Middle frontal gyrus (tissue), 1 donor: ENCODE measurements at regions not wholly inside any gene's neighbourhood (a gene's known extent, or its start where the extent isn't known, plus 50 kb on each side); places are given as distances from the start of the nearest gene placed in this dataset.

Source experiments
- DNase-seq: peaks from one replicate; pipeline ENCODE4 v3.0.0-alpha.2; 2015; ENCODE audit warnings: low spot score; ENCODE audit errors: extremely low spot score

DNA sequence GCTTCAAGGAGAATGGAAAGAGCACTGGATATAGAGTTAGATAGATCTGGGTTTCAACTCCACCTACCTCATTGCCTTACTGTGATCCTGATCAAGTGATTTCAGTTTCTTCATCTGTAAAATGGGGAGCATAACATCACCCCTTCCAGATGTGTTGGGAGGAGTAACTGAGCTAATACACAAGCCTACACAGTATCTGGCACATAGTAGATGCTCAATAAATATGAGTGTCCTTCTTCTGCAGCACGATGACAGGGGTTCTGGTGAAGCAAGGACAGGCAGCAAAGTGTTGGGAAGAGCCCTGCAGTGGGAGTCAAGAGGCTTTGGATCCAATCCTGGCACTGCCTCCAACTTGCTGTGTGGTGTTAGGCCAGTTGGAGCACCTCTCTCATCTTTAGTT is 270.0 kb downstream of the UACA start:
- no peak for DNase-seq

DNA sequence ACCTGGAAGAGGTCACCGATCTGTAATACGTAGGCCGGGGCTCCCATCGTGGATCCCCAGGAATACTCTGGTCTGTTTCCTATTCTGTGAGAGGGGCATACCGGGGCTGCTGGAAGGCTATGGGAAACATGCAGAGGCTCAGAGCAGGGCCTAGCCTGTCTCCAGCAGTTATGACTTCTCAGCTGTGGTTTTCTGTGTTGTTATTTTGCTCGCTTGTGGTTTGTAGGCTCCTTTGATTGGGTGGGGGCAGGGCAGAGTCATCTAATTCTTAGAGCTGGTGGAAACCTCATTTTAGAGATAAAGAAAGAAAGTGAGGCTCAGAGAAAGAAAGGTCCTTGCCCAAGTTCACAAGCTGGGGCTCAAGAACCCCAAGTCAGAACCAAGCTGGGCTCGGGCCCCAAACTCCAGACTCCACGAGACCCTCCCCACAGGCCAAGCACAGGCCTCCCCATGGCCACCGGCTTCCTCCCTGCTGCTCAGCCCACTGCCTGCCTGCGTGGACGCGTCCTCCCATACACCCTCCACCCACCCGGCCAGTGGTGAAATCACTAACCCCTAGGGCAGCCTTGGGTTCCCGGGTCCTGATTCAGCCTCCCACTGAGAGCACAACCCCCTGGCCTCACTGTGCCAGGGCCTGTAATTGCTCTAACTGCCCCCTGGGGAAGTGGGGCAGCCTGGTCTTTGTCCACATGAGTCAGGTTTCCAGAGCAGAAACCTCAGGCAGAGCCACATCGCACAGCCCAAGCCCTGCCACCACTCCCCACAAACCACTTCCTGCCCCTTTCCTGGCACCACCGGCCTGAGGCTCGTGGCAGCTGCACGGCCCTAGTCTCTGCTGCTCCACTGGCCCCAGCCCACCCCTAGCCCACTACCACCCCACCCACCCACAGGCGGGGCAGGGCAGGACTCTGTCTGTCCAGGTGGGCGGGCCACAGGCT is 270.8 kb downstream of the UACA start:
- no peak for DNase-seq

DNA sequence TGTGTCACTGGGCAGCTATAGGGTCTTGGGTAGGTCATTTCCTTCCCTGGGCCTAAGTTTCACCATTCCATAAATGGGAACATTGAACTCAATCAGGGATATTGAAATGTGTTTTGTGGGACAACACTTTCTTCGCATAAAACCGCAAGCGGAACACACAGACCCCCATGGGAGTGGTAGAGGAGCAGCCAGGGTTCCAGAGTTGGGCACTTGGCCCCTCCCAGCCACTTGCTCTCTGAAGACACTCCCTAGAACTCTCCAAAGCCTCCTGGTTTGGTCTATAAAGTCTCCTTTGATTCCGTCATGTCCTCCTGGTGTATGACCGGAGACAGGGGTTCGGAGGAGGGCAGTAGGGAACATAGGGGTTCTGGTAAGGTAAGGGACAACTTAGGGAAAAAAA is 271.7 kb downstream of the UACA start:
- DNase-seq, result no peak

DNA sequence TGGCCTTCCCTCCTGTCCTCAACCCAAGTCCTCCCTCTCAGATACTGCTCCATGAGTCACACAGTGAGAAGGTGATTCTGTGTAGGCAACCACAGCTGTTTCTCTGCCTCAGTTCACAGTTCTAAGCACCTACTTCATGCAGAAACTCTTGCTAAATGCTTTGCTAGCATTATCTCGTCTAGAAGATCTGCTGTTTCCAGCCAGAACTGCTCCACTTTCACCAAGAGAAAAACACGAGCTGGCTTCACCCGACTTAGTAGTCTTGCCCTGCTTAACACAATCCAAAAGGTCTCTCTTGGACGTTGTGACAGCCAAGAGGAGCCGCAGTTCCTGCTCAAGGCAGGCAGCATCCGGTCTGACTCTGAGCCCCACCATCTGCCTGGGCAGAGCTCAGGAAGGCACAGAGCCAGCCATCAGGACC is 272.1 kb downstream of the UACA start:
- no peak for DNase-seq

DNA sequence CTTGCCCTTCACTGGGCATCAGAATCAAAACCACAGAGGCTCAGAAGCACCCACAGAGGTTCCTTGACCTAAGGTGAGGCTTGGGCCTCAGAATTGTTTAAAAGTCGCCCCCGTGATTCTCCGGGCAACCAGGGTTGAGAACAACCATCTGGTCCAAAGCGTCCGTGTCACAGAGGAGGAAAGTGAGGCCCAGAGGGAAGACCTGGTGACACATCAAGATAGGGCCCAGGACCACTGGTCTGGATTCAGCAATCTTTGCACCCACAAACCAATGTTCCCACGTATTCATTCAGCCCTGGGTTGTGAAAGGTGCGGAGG is 272.6 kb downstream of the UACA start:
- no peak for DNase-seq

DNA sequence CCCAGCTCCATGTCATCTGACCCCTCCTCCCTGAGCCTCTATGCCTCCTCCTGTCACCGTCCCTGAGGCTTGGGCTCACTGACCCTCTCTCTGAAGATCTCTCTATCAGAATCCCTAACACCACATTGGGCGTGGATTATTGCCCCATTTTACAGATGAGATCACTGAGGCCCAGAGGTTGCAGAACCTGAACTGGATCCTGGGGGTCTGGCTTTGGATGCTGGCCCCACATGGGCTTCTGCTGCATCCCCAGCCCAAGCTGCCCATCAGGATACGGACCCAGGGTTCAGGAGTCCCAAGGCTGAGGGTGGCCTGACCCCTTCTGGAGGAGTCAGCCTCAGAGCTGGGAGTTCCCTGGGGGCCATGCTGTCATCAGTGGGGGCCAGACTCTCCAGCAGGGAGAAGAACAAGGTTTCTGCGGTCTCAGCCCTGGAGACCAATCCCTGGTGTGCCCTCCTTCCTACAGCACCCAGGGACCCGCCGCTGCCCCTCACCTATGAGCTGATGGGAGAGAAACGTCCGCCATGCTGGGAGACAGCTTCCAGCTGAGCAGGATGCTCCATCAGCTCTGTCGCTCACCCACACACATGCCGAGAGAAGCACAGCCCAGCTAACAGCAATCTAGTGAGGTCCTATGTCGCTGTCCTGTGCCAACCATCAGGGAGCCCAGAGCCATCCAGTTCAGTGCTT is 273.1 kb downstream of the UACA start:
- DNase-seq, result no peak

DNA sequence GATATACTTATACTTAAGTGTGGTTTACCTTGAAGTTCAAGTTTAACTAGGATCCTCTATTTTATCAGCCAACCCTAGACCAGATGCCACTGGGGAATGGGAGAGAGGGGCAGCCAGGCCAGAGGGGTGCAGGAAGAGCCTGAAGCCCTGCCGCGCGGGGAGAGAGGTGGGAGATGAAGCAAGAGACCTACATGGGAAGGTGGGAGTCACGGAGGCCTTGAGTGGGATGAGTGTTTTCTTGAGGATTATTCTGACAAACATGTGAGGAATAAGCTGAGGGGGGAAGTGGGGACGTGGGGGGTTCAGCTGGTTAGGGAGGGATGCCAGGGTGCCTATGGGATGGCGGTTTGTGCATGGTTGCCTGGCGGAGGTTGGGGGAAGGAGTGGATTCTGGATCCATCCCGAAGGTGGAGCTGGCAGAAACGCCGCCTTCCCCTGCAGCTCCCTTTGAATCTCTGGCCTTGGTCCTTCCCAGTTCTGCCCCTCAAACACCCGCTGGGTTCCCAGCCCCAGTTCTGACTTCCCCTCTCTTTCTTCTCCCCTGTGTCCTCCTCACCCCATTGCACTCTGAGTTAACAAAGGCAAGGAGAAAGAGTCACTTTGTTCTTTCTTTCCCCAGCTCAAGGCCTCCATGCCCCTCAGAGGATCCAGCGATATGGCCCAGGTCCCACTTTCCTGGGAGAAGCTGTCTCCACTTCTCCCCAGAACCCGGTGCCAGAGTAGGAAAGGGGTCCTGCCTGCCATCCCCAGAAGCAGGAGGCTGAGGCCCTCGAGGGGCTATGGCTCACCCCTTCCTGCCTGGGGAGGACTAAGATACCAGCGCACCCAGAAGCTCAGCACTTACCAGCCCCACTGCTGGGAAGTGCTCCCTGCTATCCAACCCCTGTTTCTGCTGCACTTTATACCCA is 274.2 kb downstream of the UACA start:
- DNase-seq, result no peak

DNA sequence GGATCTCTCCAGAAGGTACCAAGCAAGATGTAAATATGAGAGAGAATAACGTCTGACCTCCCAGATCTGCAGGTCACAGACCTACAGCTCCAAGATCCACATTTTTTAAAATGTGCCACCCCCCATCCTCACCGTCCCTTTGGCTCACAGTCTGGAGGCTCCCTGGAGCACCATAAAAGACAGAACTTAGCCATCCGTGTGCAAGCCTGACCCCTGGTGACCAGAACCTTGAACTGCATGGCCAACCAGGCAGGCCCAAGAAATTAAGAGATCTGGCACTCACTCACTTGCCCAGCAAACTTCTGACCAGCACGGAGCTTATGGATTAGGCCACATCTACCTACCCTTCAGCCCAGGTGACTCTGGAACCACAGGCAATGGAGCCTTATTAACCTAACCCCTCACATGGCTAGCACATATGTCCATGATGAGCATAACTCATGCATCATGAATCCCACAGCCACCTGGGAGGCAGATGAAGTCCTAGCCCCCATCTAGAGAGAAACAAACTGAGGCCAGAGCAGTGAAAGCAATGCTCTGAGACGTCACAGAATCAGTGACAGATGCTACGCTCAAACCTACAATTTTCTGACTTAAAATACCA is 275.3 kb downstream of the UACA start:
- DNase-seq, result peak; percentile 59

DNA sequence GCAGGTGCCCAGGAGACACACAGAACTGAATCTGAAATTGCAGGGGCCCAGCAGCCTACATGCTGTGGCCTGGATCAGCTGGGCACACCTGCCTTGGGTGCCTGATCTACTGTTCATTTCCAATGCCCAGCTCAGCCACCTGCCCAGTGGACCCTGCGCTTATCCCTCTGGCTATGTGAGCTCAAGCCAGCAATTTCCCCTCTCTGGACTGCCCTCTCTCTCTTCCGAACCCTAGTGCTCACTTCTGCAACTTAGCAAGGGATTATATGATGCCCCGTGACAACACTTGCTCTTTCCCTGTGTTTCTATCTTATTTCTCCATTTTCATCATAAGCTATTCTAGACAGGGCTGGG is 276.0 kb downstream of the UACA start:
- DNase-seq, result no peak

DNA sequence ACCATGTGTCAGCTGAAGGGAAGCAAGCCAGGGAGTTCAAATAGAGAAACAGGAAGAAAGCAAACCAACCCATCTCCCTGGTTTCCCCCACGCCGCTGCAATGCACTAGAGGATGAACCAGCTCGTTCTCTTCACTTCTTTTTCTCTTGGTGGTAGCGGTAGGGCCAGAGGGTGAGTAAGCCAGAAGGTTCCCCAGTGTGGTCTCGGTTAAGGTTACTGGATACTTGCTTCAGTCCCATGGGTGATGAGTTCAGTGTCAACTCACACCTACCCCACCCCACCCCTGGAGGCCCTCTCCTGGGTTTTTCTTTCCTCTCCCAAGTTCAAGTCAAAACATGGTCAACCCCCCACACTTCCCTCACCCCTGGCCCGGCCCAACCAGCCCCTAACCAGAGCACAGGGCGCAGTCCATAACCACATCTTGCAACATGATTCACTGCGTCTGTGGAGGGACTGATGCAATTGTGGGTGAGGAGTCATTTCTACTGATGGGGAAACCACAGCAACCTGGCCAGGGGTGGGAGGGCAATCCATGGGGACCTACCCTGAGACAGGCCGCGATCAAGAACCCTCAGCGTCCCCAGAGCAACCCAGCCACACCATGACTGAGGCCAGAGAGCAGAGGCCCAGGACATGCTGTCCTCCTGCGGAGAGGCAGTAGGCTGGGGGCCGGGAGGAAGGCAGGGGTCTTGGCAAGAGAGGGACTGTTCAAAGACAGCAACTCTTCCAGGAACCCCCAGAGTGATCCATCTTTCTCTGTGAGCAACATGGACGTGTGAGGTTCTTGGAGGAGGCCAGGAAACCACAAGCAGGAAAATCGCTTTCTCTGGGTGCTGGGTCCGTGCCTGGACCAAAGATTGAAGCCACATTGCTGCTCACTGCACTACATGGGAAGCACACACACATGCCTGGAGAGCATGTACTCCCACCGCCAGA is 276.6 kb downstream of the UACA start:
- no peak for DNase-seq

DNA sequence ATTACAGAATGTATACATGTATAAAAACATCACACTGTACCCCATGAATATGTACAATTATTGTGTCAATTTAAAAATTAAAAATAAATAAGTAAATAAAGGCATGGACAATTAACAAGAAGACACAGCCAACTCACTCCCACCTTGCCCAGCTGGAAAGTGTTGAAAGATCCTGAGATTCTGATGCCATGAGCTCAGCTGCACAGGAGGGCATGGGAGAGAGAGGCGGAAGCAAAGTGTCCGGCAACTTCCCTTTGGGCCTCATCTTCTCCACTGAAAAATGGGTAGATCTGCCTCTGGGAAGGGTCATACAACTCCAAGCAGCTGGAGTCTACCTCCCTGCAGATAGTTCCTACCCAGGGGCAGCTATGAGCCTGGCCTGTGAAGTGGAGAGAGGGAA is 277.3 kb downstream of the UACA start:
- DNase-seq, result no peak

DNA sequence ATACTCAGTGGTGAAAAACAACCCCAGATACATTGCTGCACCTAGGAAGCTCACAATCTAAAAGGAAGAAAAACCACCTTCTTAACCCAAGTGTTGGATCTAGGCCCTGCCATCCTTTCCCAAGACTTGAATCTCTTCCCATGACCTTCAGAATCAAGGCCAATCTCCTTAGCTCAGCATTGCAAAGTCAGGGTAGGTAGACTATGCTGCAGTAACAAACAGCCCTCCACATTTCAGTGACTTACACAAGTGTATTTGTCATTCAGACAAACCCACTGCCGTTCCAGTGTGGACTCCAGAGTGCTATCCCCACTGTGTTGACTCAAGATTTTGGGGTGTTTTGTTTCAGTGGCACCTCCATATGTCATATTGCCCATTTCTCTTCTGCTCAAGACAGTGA is 278.4 kb downstream of the UACA start:
- no peak for DNase-seq

DNA sequence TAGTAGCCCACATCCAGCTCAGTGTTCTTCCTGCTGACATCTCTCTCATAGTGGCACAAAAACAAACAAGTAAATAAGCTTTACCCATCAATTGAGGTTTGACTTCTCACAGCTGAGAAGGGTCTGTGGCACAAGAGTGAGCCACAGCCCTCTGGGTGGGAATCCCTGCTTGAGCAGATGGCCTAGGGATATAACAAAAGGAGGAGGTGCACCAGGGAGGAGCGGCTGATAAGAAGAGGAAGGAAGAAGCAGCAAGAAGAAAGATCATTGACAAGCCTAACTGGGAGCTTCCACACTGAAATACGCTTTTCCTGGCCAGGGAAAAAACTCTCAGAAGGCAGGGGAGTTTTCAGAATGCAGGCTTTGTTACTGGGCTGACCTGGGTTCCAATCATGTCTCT is 279.8 kb downstream of the UACA start:
- DNase-seq, result no peak

DNA sequence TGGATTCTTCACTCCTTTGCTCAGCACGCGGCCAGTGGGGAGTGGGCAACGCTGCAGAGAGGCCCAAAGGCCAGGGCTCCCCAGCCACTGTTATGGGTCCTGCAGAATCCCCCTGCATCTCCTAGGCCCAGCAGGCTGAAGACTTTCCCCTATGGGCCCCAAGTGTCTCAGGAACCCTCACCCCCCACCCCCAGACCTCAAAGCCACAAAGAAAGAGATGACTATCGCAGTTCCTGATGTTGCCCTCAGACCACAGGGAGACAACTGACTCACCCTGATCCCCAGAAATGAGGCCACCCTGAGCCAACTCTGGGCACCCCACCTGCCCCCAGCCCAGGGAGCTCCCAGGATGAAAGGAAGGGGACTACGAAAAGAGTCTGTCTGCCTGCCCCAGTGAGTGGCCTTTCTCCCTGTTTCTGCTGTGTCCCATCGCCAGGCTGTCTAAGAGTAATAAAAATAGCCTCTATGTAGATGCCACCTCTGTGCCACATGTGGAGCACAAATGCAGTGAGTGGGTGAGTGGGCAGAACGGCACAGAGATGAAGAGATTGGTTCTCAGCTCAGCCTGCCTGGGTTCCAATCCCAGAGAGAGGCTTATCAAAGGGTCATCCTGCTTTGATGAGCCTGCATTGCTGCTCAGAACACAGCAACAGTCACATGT is 283.0 kb downstream of the UACA start:
- no peak for DNase-seq

DNA sequence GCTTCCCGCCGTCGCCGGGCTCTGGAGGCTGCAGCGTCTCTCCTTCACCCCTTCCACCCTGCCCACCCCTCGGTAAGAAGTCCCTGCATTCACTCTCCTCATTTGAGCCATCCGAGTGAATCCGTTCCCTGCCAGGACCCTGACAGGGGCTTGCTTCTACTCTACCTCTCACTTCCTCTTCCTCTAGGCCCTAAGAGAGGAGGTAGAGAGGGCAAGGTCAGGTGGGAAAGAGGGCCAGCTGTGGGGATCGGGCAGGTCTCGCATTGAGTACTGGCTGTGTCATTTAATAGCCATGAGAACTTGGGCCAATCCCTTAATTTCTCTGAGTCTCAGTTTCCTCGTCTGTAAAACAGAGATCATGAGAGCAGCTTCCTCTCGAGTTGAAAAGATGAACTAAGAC is 283.6 kb downstream of the UACA start:
- no peak for DNase-seq

DNA sequence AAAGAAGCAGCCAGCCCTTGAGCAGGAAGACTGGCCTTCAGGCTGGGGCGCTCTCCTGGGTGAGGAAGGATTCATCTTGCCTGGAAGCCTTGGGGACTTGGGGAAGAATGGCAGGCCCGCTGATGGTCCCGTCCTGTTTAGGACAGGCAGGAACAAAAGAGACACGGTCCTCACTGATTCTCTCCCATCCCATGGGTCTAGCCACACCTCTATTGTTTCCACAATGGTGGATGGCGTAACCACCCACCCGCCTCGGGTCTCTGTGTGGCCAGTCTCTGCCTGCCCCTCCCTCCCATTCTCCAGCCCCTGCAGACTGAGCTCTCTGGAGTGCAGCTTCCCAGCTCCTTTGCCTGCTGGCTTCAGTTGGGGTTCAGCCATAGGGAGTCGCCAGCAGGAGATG is 284.3 kb downstream of the UACA start:
- no peak for DNase-seq

DNA sequence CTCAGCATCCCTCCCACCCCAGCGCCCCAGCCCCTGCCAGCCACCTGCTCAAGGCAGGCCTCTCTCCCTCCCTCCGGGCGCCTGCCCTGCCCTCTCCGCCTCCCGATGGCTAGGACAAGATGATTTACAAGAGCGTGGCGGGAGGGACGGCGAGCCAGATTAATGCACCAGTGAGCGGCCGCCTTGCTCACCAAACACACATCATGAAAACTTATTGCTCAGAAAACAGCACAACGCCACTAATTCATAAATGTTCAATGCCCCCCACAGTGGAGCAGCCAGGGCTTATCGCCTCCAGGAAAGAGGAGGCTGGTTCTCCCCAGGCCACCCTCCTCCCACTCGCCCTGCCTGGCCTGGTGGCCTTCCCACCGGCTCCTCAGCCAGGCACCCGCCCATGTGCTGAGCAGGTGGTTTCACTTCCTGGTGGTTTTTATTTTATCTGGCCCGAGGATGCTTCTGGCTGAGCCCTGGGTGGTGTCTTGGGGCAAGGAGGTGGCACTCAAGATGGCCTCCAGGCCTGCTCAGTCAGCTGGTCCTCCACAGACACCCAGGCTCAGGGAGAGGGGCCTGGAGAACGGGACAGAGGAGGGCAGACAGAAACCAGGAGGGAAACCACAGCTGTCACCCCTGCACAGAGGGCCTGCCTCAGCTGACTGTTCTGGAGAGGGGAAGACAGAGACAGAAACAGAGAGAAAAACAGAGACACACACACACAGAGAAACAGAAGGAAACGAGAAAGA is 284.9 kb downstream of the UACA start:
- no peak for DNase-seq

DNA sequence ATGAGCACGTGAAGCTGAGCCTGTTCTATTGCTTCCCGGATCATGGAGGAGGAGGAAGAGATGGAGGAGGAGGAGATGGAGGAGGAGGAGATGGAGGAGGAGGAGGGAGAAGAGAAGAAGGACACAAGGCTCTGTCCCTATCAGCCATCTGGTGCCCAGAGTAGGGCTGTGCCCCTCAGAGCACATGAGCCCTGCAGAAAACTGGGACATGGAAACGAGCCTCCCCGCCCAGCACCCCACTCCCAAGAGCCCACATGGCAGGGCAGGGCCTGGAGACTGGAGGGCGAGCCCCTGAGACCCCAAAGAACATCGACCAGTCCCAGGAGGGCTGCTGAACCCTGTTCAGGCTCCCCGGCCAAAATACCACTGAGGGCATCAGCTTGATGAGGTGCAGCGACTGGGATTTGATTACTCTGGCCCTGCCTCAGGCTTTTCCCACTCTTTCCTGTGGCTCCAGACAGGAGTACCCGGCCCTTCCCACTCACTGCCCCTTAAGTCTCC is 285.6 kb downstream of the UACA start:
- no peak for DNase-seq

DNA sequence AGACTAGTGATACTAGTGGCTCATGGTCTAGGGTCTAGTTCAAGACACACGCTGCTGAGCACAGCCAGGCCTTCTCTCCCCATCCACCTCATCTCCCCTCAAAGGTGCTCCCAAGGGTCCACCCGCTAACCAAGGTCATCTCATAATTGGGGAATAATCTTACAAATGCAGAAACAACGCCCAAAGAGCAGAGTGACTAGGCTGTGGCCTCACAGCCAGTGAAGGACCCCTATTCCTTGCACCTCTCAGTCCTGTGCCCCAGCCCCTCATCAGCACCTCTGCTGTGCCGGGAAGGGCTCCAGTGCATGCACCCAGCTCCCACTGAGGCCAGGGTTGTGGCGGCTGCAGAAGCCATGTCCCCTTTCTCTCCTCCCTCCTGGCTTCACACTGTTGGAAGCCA is 286.9 kb downstream of the UACA start:
- DNase-seq, result no peak
